ENCODE measurements at regions not wholly inside any gene's neighbourhood (a gene's known extent, or its start where the extent isn't known, plus 50 kb on each side); places are given as distances from the start of the nearest gene placed in this dataset.

- TF ChIP-seq CTCF (IDR thresholded peaks at IDR 0.05 in 8 of 11, conservative IDR thresholded peaks at IDR 0.05 in 3 of 11): no peak
- no peak for TF ChIP-seq POLR2A (IDR thresholded peaks at IDR 0.05)
- no peak for TF ChIP-seq POLR2AphosphoS5 (IDR thresholded peaks at IDR 0.05)
These were observed 290.2 kb upstream of the TMEFF2 start for GRCh38 chr2:192484903-192485302.

All from spleen (tissue), 7 donors.